AG09319 (cell line): ENCODE measurements at regions not wholly inside any gene's neighbourhood (a gene's known extent, or its start where the extent isn't known, plus 50 kb on each side); places are given as distances from the start of the nearest gene placed in this dataset.
"Not testable (repeated sequence)": the region's sequence is repeated elsewhere in the genome, so short reads cannot be mapped to it uniquely, and the experiment has no call there.

Source experiments
- DNase-seq: peaks from one replicate; pipeline ENCODE4 v3.0.0-alpha.2; 2010; ENCODE audit warnings: low read depth; ENCODE audit errors: extremely low read depth
- TF ChIP-seq, protein P1 (sequence below): IDR thresholded peaks from 2 replicates; pipeline ENCODE4 v1.5.1; 2011; ENCODE audit warnings: low read depth, mild to moderate bottlenecking, inconsistent platforms, low read length, moderate library complexity

DNA sequence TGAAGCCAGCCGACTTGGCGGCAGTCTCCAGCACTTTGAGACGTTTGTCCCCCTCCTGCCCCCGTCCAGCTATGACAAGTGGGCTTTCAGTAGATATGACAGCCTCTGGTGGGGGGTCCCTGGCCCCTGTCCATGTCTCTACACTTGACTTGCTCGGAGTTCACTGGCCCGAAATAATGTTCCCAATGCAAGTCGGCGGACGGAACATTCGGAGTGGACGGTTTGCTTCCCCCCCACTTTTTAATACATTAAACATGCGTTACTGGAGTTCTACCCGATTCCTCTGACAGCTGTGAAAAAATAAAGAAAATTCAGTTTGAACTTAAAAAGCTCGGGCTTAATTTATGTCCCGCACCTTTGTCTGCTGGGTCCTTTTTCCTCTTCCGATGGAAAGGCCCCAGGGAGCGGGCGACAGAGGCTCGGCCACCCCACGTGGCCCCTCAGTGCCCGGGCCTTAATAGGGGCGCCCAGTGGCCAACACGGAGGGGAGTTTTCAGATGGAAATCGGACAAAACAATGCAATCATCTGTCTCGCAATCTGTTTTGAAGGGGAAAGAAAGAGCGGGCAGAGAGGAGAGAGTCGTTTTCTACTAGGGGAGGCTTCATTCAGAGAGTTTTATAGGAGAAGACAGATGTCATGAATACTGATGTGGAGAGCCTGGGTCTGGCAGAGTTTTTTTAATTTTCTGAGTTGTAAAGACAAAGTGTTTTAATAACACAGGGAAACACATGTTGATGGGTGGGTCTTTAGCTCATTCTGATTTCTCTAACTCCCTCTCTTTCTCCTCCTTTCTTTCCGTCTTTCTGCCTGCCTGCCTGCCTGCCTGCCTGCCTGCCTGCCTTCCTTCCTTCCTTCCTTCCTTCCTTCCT lies 50.2 kb downstream of the SMIM38 start:
- no peak for DNase-seq
- TF ChIP-seq, protein P1, sequence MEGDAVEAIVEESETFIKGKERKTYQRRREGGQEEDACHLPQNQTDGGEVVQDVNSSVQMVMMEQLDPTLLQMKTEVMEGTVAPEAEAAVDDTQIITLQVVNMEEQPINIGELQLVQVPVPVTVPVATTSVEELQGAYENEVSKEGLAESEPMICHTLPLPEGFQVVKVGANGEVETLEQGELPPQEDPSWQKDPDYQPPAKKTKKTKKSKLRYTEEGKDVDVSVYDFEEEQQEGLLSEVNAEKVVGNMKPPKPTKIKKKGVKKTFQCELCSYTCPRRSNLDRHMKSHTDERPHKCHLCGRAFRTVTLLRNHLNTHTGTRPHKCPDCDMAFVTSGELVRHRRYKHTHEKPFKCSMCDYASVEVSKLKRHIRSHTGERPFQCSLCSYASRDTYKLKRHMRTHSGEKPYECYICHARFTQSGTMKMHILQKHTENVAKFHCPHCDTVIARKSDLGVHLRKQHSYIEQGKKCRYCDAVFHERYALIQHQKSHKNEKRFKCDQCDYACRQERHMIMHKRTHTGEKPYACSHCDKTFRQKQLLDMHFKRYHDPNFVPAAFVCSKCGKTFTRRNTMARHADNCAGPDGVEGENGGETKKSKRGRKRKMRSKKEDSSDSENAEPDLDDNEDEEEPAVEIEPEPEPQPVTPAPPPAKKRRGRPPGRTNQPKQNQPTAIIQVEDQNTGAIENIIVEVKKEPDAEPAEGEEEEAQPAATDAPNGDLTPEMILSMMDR, result no peak

DNA sequence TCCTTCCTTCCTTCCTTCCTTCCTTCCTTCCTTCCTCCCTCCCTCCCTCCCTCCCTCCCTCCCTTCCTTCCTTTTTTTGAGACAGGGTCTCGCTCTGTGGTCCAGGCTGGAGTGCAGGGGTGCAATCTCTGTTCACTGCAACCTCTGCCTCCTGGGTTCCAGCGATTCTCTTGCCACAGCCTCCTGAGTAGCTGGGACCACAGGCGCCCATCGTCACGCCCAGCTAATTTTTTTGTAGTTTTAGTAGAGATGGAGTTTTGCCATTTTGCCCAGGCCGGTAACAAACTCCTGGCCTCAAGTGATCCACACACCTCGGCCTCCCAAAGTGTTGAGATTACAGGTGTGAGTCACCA lies 50.9 kb downstream of the SMIM38 start:
- not testable (repeated sequence) for DNase-seq

DNA sequence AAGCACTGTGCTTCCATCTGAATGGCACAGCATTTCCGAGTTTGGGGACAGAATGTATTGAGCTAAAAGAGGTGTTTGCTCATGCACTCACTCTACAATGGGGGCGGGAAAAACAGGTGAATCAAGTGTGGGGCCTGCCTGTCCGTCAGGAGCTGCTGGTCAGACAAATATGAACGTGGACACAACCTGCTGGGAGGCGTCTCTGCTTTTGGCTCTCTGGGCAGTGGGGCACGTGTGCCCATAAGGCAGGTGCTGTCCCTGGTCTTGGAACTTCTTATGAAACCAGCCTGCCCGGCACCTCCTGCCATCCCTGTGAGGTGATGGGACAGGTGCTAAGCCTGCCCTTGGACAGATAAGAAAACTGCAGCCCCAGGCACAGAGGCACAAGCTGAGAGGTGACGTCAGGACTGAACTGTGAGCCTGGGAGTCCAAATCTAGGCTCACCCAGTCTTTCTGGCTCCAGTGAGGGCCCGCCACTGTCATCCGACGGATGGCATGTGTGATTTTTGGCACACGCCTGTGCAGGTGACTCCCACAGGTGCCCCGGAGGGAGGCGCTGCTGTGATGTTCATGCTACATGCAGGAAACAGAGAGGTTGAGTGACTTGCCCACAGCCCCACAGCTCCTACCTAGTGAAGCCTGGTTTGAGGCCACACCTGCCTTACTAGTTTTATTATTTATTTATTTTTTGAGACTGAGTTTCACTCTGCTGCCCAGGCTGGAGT lies 51.6 kb downstream of the SMIM38 start:
- TF ChIP-seq, protein P1, result no peak

GRCh38 chr11:69208190-69209037 lies 52.7 kb downstream of the SMIM38 start:
- TF ChIP-seq, protein P1, result no peak
- DNase-seq, result no peak

More for the DNA sequence above, 51.6 kb downstream of the SMIM38 start:
- DNase-seq, result no peak

DNA sequence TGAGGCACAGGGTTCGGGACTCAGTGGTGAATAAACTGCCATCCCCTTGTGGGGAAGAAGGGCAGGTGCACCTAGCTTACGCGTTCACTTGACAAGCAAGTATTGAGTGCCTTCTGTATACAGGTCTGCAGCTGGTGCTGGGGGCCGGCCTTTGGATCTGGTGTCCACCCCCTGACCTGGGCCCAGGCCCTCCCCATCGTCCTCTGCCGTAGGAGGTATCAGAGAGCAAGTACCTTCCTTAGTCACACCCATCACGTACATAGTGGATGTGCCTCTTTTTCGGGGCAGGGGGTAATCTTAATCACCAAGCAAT lies 53.3 kb downstream of the SMIM38 start:
- DNase-seq, result no peak
- TF ChIP-seq, protein P1, result no peak

DNA sequence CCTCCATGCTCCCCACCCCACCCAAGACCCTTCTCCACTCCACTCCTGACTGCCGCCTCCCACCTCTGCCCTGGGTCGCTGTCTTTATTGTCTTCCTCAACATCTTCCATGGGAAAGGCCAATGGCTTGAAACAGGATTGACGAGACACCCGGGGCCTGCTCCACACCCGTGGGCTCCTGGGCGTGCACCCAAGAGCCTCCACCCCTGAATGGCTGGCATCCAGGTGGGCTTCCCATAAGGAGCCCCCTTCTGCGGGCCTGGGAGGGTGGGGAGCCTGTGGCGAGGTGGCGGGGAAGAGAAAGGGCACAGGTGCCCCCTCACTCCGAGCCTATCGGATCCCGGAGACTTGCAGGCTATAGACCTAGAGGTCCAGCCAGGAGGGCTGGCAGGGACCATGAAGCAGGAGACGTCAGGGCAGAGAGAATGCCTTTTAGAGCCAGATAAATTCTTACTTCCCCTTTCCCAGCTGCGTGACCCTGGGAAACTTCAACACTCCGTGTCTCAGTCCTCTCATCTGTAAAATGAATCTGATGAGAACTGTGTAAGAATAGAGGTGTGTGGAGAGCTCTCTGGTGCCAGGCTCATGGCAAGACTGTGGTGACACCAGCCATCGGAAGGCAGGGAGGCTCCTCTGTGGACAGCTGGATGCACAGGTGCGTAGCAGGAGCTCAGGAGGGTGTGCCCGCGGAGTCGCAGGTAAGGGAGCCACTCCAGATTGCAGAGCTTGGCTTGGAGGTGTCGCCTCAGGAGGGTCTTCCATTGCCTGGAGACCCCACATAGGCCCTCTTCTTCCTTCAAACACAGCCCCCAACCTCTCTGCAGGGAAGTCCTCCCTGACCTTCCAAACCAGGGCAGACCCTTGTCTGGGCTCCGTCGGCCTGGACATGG lies 53.9 kb downstream of the SMIM38 start:
- DNase-seq, result no peak
- TF ChIP-seq, protein P1, result no peak
